ENCODE measurements at regions not wholly inside any gene's neighbourhood (a gene's known extent, or its start where the extent isn't known, plus 50 kb on each side); places are given as distances from the start of the nearest gene placed in this dataset.

- TF ChIP-seq BHLHE40 (IDR thresholded peaks at IDR 0.05; ENCODE audit: borderline replicate concordance) = no peak
- TF ChIP-seq ZNF384 (IDR thresholded peaks at IDR 0.05) = no peak
- no peak for TF ChIP-seq FOXM1 (IDR thresholded peaks at IDR 0.05; ENCODE audit: borderline replicate concordance)
- no peak for TF ChIP-seq ARNT (IDR thresholded peaks at IDR 0.05)
- no peak for TF ChIP-seq SUZ12 (IDR thresholded peaks at IDR 0.05)
- no peak for TF ChIP-seq TARDBP (IDR thresholded peaks at IDR 0.05)
- no peak for TF ChIP-seq SP1 (IDR thresholded peaks at IDR 0.05)
- TF ChIP-seq CTBP1 (IDR thresholded peaks at IDR 0.05; ENCODE audit: borderline replicate concordance) = no peak
- no peak for TF ChIP-seq FOXA1 (IDR thresholded peaks at IDR 0.05)
- no peak for TF ChIP-seq HDGF (IDR thresholded peaks at IDR 0.05; ENCODE audit: borderline replicate concordance)
- TF ChIP-seq FOXK2 (IDR thresholded peaks at IDR 0.05) = no peak
- TF ChIP-seq NFRKB (IDR thresholded peaks at IDR 0.05) = no peak
Observed at GRCh38 chr15:85284497-85284896, 95.9 kb upstream of the AKAP13 start.

Measured in HEK293T (cell line).